NB4 (cell line): ENCODE measurements at regions not wholly inside any gene's neighbourhood (a gene's known extent, or its start where the extent isn't known, plus 50 kb on each side); places are given as distances from the start of the nearest gene placed in this dataset.
A peak's percentile ranks its signal among the peaks of the same experiment; 100 is the strongest.
"Not testable (repeated sequence)": the region's sequence is repeated elsewhere in the genome, so short reads cannot be mapped to it uniquely, and the experiment has no call there.

ENCODE experiments used
- DNase-seq: peaks from one replicate; pipeline ENCODE4 v3.0.0; 2010; ENCODE audit warnings: low read depth
- H3K4me3 ChIP-seq: one replicate; pipeline ENCODE4 v1.5.1; 2011; ENCODE audit warnings: mild to moderate bottlenecking, low read depth, low read length, moderate library complexity
- MYC ChIP-seq: IDR thresholded peaks from 2 replicates; pipeline ENCODE4 v1.6.1; 2011; ENCODE audit warnings: low read depth, low read length
- POLR2A ChIP-seq: IDR thresholded peaks from 2 replicates; pipeline ENCODE4 v1.6.1; 2011; ENCODE audit warnings: mild to moderate bottlenecking; ENCODE audit not compliant: insufficient read length; ENCODE audit errors: extremely low read depth
- TF ChIP-seq, protein P1 (sequence below): IDR thresholded peaks from one replicate; pipeline ENCODE4 v1.5.1; 2012; ENCODE audit warnings: low read depth, low read length
- TF ChIP-seq, protein P2 (sequence below): IDR thresholded peaks from 2 replicates; pipeline ENCODE4 v1.6.1; 2011; ENCODE audit warnings: low read depth, low read length

DNA sequence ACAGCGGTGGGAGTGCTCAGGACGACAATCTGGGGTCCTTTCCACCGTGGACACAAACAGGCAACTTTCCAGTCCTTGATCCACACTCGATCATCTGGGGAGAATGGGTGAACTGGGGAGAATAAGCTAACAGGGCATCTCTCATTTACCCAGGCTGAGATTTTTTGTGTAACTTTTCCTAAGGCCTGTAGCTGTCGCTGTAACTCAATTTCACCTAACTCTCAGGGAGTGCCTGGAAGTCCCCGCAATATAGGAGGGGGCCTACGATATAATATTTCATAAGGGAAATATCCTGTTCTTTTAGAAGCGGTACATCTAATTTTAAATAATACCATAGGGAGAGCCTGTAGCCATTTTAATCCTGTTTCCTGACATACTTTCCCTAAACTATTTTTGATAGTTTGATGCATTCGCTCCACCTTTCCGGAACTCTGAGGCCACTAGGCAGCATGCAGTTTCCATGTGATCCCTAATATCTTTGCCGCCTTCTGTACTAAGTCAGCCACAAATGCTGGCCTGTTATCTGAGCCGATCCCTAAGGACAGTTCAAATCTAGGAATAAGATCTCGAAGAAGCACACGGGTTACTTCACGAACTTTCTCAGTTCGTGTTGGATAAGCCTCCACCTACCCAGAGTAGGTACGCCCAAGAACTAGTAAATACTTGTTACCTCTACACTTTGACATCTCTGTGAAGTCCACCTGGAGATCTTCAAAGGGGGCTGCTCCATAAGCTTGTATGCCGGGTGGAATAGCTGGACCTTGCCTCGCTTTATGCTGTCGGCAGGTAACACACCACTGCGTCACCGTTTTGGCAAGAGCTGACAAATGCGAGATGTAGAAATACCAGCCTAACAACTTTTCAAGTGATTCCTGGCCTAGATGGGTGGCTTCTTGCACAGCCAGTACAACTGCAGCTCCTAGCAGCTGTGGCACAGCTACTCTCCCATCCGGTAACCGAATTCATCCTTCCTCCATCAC, 155.7 kb downstream of the UNC93B1 start:
- not testable (repeated sequence) for DNase-seq, H3K4me3 ChIP-seq
- TF ChIP-seq, protein P1, sequence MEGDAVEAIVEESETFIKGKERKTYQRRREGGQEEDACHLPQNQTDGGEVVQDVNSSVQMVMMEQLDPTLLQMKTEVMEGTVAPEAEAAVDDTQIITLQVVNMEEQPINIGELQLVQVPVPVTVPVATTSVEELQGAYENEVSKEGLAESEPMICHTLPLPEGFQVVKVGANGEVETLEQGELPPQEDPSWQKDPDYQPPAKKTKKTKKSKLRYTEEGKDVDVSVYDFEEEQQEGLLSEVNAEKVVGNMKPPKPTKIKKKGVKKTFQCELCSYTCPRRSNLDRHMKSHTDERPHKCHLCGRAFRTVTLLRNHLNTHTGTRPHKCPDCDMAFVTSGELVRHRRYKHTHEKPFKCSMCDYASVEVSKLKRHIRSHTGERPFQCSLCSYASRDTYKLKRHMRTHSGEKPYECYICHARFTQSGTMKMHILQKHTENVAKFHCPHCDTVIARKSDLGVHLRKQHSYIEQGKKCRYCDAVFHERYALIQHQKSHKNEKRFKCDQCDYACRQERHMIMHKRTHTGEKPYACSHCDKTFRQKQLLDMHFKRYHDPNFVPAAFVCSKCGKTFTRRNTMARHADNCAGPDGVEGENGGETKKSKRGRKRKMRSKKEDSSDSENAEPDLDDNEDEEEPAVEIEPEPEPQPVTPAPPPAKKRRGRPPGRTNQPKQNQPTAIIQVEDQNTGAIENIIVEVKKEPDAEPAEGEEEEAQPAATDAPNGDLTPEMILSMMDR = peak; percentile 31

DNA sequence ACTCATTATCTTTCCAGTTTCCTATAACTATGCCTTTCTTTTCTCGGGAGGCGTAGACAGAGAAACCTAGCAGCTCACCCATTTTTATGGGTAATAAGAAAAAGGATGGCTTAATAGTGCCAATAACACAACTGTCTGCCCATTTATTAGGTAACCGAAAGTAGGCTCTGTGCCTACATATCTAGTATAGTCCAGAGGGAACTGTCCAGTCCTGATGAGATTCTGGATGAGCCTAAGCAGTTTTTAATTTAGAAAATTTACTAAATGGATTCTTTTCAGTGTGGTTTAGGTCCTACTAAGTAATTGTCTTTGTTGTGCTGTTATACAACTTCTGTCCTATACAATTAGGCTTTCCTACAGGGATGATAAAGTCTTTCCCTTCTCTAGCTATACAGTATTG, 157.6 kb downstream of the UNC93B1 start:
- DNase-seq, H3K4me3 ChIP-seq: not testable (repeated sequence)

DNA sequence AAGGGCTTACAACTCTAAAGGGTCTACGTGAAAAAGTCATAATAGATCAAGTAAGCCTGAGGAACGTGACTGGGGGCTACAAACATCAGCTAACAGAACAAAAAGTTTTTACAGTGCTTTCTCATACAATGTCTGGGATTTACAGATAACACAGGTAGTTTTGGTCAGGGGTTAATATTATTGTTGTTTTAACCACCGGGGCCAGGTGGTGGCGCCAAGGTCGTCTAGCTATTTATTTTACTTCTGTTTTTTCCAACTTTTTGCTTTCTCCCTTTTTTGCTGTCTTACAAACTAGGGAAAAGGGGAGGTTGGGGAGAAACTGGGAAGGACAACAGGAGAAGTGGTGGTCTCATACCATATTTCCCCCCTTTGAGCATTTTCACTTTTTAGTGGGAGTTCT, 158.6 kb downstream of the UNC93B1 start:
- H3K4me3 ChIP-seq, DNase-seq: not testable (repeated sequence)
- TF ChIP-seq, protein P1 = peak; percentile 2

DNA sequence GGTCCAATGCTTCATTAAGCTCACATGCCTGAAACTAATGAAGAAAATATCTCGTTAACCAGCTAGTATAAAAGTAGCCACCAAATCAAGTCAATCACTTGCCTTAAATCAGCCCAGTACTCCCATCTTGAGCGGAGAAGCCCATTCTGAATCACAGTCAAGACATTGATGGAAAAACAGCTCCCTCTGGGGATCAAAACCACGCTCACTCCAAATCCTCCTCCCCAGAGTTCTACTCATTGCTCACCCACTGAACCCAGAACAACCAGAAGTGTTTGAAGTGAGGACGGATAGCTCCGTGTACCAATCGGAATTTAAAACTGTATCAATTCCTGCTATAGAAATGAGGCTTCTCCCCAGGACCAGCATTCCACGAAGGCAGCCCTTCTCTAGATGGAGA, 163.3 kb downstream of the UNC93B1 start:
- not testable (repeated sequence) for H3K4me3 ChIP-seq, DNase-seq

DNA sequence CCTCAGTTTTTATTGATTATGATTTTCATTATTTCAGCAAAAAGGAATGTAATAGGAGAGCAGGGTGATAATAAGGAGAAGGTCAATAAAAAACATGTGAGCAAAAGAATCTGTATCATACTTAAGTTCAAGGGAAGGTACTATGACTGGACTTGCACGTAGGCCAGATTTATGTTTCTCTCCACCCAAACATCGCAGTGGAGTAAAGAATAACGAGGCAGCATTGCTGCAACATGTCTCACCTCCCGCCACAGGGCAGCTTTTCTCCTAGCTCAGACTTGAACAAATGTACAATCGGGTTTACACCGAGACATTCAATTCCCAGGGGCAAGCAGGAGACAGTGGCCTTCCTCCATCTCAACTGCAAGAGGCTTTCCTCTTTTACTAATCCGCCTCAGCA, 155.7 kb upstream of the ALDH3B2 start:
- H3K4me3 ChIP-seq = not testable (repeated sequence)

DNA sequence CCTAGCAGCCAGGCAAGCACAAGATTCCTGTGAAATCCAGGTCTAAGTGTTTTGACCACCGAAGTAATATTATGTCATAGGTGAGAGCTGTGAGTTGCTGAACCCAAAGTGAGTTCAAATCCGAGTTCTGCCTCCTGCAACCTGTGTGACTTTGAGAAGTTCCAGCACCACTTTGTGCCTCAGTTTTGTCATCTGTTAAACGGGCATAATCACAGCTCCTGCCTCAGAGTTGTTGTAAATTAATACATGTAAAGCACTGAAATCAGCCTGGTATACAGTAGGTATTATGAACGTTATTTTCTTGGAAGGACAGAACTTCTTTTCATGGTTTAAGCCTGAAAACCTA, 152.5 kb upstream of the ALDH3B2 start:
- not testable (repeated sequence) for DNase-seq, H3K4me3 ChIP-seq

More for the DNA sequence above, 155.7 kb upstream of the ALDH3B2 start:
- not testable (repeated sequence) for DNase-seq

DNA sequence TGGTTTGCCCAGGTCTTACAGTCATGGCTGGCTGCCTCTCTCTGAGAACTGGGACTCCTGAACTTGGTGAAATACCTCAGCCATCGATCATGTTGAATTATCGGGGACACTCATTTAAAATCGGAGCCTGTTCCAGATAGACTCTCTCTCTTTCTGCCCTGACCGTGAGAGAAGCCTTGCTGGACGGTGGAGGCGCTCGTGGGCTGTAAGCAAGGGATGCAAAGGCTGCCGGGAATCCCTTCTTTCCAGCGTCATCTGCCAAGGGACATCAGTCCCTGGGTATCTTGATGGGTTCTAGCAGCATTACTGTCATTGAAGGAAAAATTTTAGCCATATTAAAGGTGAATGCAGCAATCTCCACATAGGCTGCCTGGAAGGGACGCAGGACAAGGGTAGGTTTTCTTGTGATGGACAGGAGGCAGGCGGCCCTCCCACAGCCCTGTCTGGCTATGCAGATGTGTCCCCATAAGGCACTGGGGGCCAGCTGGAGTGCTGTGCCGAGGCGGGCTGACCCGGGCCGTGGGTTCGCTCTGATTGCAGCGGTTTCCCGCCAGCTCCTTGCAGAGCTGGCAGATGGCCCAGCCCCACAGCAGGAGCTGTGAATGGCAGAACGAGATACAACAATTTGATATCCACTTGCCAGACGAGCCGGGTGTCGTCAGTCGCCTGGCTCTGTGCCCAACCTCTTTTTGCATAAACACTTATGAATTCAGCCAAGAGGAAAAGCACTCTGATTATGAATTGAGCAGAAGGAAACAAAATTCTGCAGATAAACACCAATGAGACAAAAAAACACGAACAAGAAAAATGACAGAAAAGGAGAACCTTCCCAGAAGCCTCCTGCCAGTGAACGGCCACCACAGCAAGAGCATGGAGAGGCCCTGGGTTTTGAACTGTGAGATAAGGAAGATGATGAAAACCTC, 151.9 kb upstream of the ALDH3B2 start:
- peak; percentile 25 for DNase-seq
- not testable (repeated sequence) for H3K4me3 ChIP-seq

DNA sequence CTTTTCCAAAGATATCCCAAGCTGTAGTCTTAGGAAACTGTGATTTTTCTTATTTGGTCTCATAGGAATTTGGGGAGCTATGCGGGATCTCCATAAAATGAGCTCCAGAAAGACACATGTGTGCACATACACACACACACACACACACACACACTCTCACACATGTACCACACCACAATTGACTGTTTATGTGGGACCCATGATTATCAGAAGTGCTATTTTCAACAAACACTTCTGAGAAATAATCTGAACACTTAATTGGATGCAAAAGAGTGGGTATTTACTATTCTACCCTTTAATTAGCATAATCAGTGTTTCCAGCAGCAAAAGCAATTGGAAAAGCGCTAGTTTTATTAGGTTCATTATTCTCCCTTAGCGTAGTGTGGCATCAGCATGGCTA, 150.4 kb upstream of the ALDH3B2 start:
- not testable (repeated sequence) for DNase-seq, H3K4me3 ChIP-seq

DNA sequence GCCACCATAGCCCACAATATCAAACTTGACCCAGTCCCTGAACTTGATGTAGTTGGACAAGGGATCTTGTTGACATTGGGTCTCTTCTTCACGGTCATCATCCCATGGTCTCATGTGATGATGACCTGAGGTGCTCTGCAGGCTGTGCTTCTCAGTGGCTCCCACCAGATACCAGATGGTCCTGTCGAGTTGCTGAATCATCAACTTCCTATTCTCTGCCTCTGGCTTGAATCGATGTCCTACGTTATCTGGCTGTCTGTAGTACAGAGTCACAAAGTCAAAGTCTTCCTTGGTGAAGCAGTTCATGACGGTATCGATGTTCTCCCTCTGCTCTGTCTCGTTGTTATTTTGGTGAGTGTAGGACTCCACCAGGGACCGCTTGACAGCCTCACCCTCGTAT, 145.7 kb upstream of the ALDH3B2 start:
- H3K4me3 ChIP-seq = no peak overlapping the region
- TF ChIP-seq POLR2A (no peak), MYC (no peak)
- TF ChIP-seq, protein P2, sequence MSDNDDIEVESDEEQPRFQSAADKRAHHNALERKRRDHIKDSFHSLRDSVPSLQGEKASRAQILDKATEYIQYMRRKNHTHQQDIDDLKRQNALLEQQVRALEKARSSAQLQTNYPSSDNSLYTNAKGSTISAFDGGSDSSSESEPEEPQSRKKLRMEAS = no peak
- TF ChIP-seq, protein P1 = no peak
- no peak for DNase-seq

DNA sequence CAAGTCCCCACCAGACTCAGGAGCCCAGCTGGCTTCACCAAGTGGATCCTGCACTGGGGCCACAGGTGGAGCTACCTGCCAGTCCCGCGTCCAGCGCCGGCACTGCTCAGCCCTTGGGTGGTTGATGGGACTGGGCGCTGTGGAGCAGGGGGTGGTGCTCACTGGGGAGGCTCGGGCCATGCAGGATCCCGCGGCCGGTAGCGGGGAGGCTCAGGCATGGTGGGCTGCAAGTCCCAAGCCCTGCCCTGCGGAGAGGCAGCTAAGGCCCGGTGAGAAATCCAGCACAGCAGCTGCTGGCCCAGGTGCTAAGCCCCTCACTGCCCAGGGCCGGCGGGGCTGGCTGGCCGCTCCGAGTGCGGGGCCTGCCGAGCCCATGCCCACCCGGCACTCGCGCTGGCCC, 143.1 kb upstream of the ALDH3B2 start:
- not testable (repeated sequence) for DNase-seq, H3K4me3 ChIP-seq

DNA sequence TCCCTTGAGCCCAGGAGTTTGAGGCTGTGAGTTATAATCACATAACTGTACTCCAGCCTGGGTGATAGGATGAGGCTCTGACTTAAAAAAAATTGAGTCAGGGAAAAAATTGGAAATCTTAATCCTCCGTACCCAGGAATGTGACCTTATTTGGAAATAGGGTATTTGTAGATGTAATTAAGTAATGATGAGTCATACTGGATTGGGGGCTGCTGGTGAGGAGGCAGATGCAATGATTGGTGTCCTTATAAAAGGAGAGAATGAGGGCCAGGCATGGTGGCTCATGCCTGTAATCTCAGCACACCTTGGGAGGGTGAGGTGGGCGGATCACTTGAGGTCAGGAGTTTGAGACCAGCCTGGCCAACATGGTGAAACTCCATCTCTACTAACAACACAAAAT, 134.9 kb upstream of the ALDH3B2 start:
- not testable (repeated sequence) for H3K4me3 ChIP-seq, DNase-seq

DNA sequence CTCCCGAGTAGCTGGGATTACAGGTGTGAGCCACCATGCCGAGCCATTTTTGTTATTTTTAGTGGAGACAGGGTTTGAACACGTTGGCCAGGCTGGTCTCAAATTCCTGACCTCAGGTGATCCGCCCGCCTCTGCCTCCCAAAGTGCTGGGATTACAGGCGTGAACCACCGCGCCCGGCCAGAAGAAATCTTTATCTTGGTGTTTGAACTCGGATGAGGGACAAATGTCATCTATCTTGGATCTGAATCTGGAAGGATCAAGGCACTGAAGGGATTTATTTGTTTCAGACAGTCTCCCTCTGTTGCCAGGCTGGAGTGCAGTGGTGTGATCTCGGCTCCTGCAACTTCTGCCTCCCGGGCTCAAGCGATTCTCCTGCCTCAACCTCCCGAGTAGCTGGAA, 133.5 kb upstream of the ALDH3B2 start:
- not testable (repeated sequence) for DNase-seq

DNA sequence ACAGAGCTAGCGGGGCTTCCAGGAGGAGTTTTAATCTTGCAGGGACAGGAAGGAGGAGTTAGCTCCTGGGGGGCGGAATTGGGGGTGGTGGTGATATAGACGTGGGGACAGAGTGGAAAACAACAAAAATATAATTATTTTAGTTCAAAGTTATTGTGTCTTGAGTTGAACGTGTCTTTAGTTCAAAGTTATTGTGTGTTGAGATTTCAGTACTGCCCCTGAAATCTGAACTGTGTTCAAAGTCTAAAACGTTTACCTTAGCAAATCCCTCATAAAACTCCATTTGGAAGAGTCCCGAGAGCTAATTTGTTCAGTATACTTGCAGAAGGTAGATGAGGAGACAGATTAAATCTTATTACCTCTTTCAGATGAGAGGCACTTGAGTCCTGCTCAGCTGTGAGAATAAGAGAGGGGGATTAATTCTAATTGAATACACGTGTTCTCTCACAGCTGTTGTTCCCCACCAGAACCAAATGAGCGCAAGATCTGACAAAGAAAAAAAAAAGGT, 132.4 kb upstream of the ALDH3B2 start:
- H3K4me3 ChIP-seq = peak overlapping the region; percentile 44
- not testable (repeated sequence) for DNase-seq

More for the DNA sequence above, 133.5 kb upstream of the ALDH3B2 start:
- not testable (repeated sequence) for H3K4me3 ChIP-seq

DNA sequence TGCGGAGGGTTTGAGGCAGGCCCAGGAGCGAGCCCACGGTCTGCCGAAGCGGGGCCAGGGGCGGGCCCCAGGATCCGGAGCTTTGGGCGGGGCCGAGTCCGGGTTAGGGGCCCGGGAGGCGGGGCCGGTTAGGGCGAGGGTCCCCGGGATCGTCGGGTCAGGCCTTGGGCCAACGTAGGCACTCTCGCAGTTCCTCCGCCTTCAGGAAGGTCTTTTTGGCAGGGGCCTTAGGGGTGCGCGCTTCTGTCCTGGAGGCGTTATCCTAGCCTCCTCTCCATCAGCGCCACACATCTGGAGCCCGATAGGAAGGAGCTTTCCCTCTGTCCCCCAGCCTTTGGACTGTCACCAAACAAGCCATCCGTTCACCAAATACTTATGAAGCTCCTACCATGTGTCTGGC, 131.8 kb upstream of the ALDH3B2 start:
- H3K4me3 ChIP-seq = peak overlapping the region; percentile 44
- not testable (repeated sequence) for DNase-seq
